ENCODE measurements at regions not wholly inside any gene's neighbourhood (a gene's known extent, or its start where the extent isn't known, plus 50 kb on each side); places are given as distances from the start of the nearest gene placed in this dataset.
"Not testable (repeated sequence)": the region's sequence is repeated elsewhere in the genome, so short reads cannot be mapped to it uniquely, and the experiment has no call there.

DNA sequence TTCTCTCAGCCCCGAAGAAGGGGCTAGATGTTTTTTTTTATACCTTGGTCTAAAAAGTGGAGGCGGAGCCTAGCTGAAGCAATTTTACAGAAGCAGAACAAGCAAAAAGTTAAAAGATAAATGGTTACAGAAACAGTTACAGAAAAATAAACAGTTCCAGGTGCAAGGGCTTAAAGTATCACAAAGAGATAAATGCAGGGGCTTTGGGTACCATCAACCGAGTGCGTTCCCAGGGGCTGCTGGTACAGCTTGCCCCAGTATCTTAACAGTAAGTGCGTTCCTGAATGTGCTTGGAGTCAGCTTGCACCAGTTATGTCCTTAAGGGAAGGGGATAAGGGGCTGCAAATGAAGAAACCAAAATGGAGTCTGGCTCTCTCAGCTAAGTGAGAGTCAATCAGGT lies 173.9 kb upstream of the MBL2 start:
- H3K4me3 ChIP-seq (ENCODE audit: low read length), result no peak overlapping the region
- Mint-ChIP-seq H3K9me3 (peaks cover 5 to 21% (median 11%) of the 10 kb centered on the region in 5 donors), H3K27ac (no peak overlapping the region), H3K36me3 (no peaks in the 10 kb centered on the region), H3K27me3 (no peaks in the 10 kb centered on the region), H3K4me3 (no peak overlapping the region), H3K4me1 (no peaks in the 10 kb centered on the region)
- CTCF ChIA-PET, result no interaction called here
- no peak overlapping the region for H3K27ac ChIP-seq (ENCODE audit: low read depth, low read length)
- H3K27me3 ChIP-seq (ENCODE audit: insufficient read depth, low read length, poor library complexity, severe bottlenecking), result no peaks in the 10 kb centered on the region
- no peak for DNase-seq
- H3K36me3 ChIP-seq (ENCODE audit: insufficient read depth, low read length), result no peaks in the 10 kb centered on the region
- no peaks in the 10 kb centered on the region for H3K4me1 ChIP-seq (ENCODE audit: insufficient read depth, low read length)
- H3K9me3 ChIP-seq (ENCODE audit: low read length), result no peaks in the 10 kb centered on the region
- POLR2A ChIA-PET, result no interaction called here

- DNase-seq; H3K27me3 Mint-ChIP-seq; H3K27ac Mint-ChIP-seq; CTCF ChIA-PET; H3K4me1 ChIP-seq (ENCODE audit: insufficient read depth, low read length); H3K27me3 ChIP-seq (ENCODE audit: insufficient read depth, low read length, poor library complexity, severe bottlenecking); H3K4me1 Mint-ChIP-seq; H3K36me3 ChIP-seq (ENCODE audit: insufficient read depth, low read length); H3K4me3 Mint-ChIP-seq; H3K36me3 Mint-ChIP-seq; H3K9me3 ChIP-seq (ENCODE audit: low read length); POLR2A ChIA-PET; H3K27ac ChIP-seq (ENCODE audit: low read depth, low read length); H3K4me3 ChIP-seq (ENCODE audit: low read length): not testable (repeated sequence)
- peaks cover 6 to 25% (median 11%) of the 10 kb centered on the region in 5 donors for H3K9me3 Mint-ChIP-seq
These were observed 172.9 kb upstream of the MBL2 start for GRCh38 chr10:52945521-52945920.

DNA sequence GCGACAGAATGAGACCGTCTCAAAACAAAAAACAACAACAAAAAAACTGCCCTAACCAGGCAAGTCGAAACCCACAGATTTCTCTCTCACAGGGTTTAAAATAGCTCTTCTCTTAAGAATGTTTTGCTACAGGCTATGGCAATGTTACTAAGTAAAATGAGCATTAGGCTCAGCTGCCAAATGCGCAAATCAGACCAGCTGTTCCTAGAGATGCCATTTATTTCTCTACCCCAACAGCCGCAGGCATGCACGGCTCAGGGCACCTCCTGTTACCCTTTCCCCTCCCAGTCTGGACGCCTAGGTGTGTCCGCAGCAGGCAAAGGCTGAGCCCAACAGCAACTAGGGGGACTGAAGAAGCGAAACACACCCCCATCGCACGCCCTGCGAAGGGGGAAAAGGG lies 168.3 kb upstream of the MBL2 start:
- no peak for DNase-seq
- no peaks in the 10 kb centered on the region for H3K27me3 Mint-ChIP-seq
- H3K4me1 Mint-ChIP-seq, result no peaks in the 10 kb centered on the region
- H3K4me3 Mint-ChIP-seq, result no peak overlapping the region
- ChIA-PET POLR2A (no interaction called here), CTCF (no interaction called here)
- H3K27ac Mint-ChIP-seq, result no peak overlapping the region
- H3K36me3 ChIP-seq (ENCODE audit: insufficient read depth, low read length), result no peaks in the 10 kb centered on the region
- H3K4me3 ChIP-seq (ENCODE audit: low read length), result no peak overlapping the region
- no peaks in the 10 kb centered on the region for H3K27me3 ChIP-seq (ENCODE audit: insufficient read depth, low read length, poor library complexity, severe bottlenecking)
- no peaks in the 10 kb centered on the region for H3K9me3 ChIP-seq (ENCODE audit: low read length)
- H3K27ac ChIP-seq (ENCODE audit: low read depth, low read length), result no peak overlapping the region
- peaks cover 5 to 23% (median 9%) of the 10 kb centered on the region in 5 donors for H3K9me3 Mint-ChIP-seq
- H3K4me1 ChIP-seq (ENCODE audit: insufficient read depth, low read length), result no peaks in the 10 kb centered on the region
- no peaks in the 10 kb centered on the region for H3K36me3 Mint-ChIP-seq

GRCh38 chr10:52939894-52940293 lies 167.3 kb upstream of the MBL2 start:
- no peak overlapping the region for H3K27ac Mint-ChIP-seq
- Histone ChIP-seq H3K27me3 (ENCODE audit: insufficient read depth, low read length, poor library complexity, severe bottlenecking) (no peaks in the 10 kb centered on the region), H3K9me3 (ENCODE audit: low read length) (no peaks in the 10 kb centered on the region), H3K27ac (ENCODE audit: low read depth, low read length) (no peak overlapping the region), H3K36me3 (ENCODE audit: insufficient read depth, low read length) (no peaks in the 10 kb centered on the region), H3K4me1 (ENCODE audit: insufficient read depth, low read length) (no peaks in the 10 kb centered on the region), H3K4me3 (ENCODE audit: low read length) (no peak overlapping the region)
- peaks cover 6 to 23% (median 9%) of the 10 kb centered on the region in 5 donors for H3K9me3 Mint-ChIP-seq
- no peak overlapping the region for H3K4me3 Mint-ChIP-seq
- H3K36me3 Mint-ChIP-seq, result no peaks in the 10 kb centered on the region
- no peak for DNase-seq
- no peaks in the 10 kb centered on the region for H3K27me3 Mint-ChIP-seq
- POLR2A ChIA-PET, result no interaction called here
- CTCF ChIA-PET, result no interaction called here
- H3K4me1 Mint-ChIP-seq, result no peaks in the 10 kb centered on the region

DNA sequence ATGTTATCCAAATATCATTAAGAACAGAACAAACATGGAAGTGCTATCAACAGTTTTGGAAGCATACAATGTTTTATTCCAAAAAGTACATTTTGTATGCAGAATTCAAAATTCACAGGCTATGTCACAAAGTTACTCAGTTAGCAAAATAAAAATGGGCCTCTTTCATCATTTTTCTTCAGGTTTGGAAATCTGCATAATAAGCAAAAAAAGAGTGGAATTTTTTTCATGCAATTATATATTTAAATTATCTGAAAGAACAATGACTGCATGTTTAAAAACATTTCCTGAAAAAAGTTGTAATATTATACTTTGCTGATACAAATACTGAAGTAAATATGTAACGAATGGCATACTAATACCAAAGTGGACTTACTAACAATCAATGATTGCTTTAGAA lies 161.2 kb upstream of the MBL2 start:
- Histone ChIP-seq H3K4me1 (ENCODE audit: insufficient read depth, low read length) (no peaks in the 10 kb centered on the region), H3K4me3 (ENCODE audit: low read length) (no peak overlapping the region), H3K27me3 (ENCODE audit: insufficient read depth, low read length, poor library complexity, severe bottlenecking) (no peaks in the 10 kb centered on the region), H3K9me3 (ENCODE audit: low read length) (no peaks in the 10 kb centered on the region), H3K27ac (ENCODE audit: low read depth, low read length) (no peak overlapping the region), H3K36me3 (ENCODE audit: insufficient read depth, low read length) (no peaks in the 10 kb centered on the region)
- Mint-ChIP-seq H3K4me1 (no peaks in the 10 kb centered on the region), H3K27ac (no peak overlapping the region), H3K27me3 (peaks cover 0 to 2% of the 10 kb centered on the region in 2 donors), H3K4me3 (no peak overlapping the region), H3K36me3 (no peaks in the 10 kb centered on the region), H3K9me3 (peaks cover 2 to 30% (median 5%) of the 10 kb centered on the region in 5 donors)
- DNase-seq, result no peak
- ChIA-PET CTCF (no interaction called here), POLR2A (no interaction called here)

DNA sequence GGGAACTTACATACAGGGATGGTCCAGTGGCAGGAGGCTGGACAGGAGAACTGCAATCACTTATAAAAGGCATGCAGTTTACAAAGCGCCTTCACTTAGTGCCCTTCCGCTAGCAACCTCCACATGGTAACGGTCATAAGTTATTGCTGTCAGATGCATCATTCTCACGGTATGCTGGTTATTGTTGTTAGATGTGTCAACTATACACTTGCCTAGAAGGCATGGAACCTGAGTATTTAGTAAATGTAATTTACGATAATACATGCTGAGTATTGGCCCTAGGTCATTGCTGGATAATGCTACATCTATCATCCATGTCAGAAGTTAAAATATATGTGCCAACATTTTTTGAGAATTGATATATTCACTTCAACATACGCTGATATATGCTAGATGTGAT lies 155.1 kb upstream of the MBL2 start:
- H3K4me1 Mint-ChIP-seq, result no peaks in the 10 kb centered on the region
- H3K4me3 Mint-ChIP-seq, result no peak overlapping the region
- peaks cover 0 to 2% of the 10 kb centered on the region in 2 donors for H3K27me3 Mint-ChIP-seq
- peaks cover 0 to 27% (median 2%) of the 10 kb centered on the region in 5 donors for H3K9me3 Mint-ChIP-seq
- Histone ChIP-seq H3K27ac (ENCODE audit: low read depth, low read length) (no peak overlapping the region), H3K4me1 (ENCODE audit: insufficient read depth, low read length) (no peaks in the 10 kb centered on the region), H3K4me3 (ENCODE audit: low read length) (no peak overlapping the region), H3K27me3 (ENCODE audit: insufficient read depth, low read length, poor library complexity, severe bottlenecking) (no peaks in the 10 kb centered on the region), H3K36me3 (ENCODE audit: insufficient read depth, low read length) (no peaks in the 10 kb centered on the region), H3K9me3 (ENCODE audit: low read length) (no peaks in the 10 kb centered on the region)
- no peaks in the 10 kb centered on the region for H3K36me3 Mint-ChIP-seq
- no peak for DNase-seq
- POLR2A ChIA-PET, result no interaction called here
- no peak overlapping the region for H3K27ac Mint-ChIP-seq
- CTCF ChIA-PET, result no interaction called here

- H3K4me3 ChIP-seq (ENCODE audit: low read length), result no peak overlapping the region
- H3K4me1 ChIP-seq (ENCODE audit: insufficient read depth, low read length), result no peaks in the 10 kb centered on the region
- Mint-ChIP-seq H3K4me1 (no peaks in the 10 kb centered on the region), H3K9me3 (peaks cover 1 to 28% (median 5%) of the 10 kb centered on the region in 5 donors), H3K27me3 (no peaks in the 10 kb centered on the region), H3K4me3 (no peak overlapping the region), H3K36me3 (no peaks in the 10 kb centered on the region), H3K27ac (no peak overlapping the region)
- ChIA-PET POLR2A (no interaction called here), CTCF (no interaction called here)
- no peaks in the 10 kb centered on the region for H3K36me3 ChIP-seq (ENCODE audit: insufficient read depth, low read length)
- no peaks in the 10 kb centered on the region for H3K9me3 ChIP-seq (ENCODE audit: low read length)
- no peak overlapping the region for H3K27ac ChIP-seq (ENCODE audit: low read depth, low read length)
- H3K27me3 ChIP-seq (ENCODE audit: insufficient read depth, low read length, poor library complexity, severe bottlenecking), result no peaks in the 10 kb centered on the region
- DNase-seq, result no peak
These were observed 150.9 kb upstream of the MBL2 start for GRCh38 chr10:52923520-52923919.

- Mint-ChIP-seq H3K36me3 (no peaks in the 10 kb centered on the region), H3K27me3 (no peaks in the 10 kb centered on the region), H3K4me3 (no peak overlapping the region), H3K9me3 (peaks cover 4 to 32% (median 7%) of the 10 kb centered on the region in 5 donors), H3K4me1 (no peaks in the 10 kb centered on the region), H3K27ac (no peak overlapping the region)
- Histone ChIP-seq H3K27ac (ENCODE audit: low read depth, low read length) (no peak overlapping the region), H3K9me3 (ENCODE audit: low read length) (no peaks in the 10 kb centered on the region), H3K4me1 (ENCODE audit: insufficient read depth, low read length) (no peaks in the 10 kb centered on the region), H3K27me3 (ENCODE audit: insufficient read depth, low read length, poor library complexity, severe bottlenecking) (no peaks in the 10 kb centered on the region), H3K4me3 (ENCODE audit: low read length) (no peak overlapping the region), H3K36me3 (ENCODE audit: insufficient read depth, low read length) (no peaks in the 10 kb centered on the region)
- ChIA-PET CTCF (no interaction called here), POLR2A (no interaction called here)
- DNase-seq, result no peak
These were observed 146.2 kb upstream of the MBL2 start for GRCh38 chr10:52918714-52919305.

GRCh38 chr10:52915391-52915790 lies 142.8 kb upstream of the MBL2 start:
- Histone ChIP-seq H3K4me3 (ENCODE audit: low read length) (no peak overlapping the region), H3K4me1 (ENCODE audit: insufficient read depth, low read length) (no peaks in the 10 kb centered on the region), H3K36me3 (ENCODE audit: insufficient read depth, low read length) (no peaks in the 10 kb centered on the region), H3K9me3 (ENCODE audit: low read length) (no peaks in the 10 kb centered on the region), H3K27ac (ENCODE audit: low read depth, low read length) (no peak overlapping the region), H3K27me3 (ENCODE audit: insufficient read depth, low read length, poor library complexity, severe bottlenecking) (no peaks in the 10 kb centered on the region)
- no peaks in the 10 kb centered on the region for H3K36me3 Mint-ChIP-seq
- no peak overlapping the region for H3K27ac Mint-ChIP-seq
- no peak for DNase-seq
- ChIA-PET CTCF (no interaction called here), POLR2A (no interaction called here)
- no peaks in the 10 kb centered on the region for H3K4me1 Mint-ChIP-seq
- H3K27me3 Mint-ChIP-seq, result no peaks in the 10 kb centered on the region
- H3K9me3 Mint-ChIP-seq, result peaks cover 4 to 27% (median 8%) of the 10 kb centered on the region in 5 donors
- H3K4me3 Mint-ChIP-seq, result no peak overlapping the region

Data from CD8-positive, alpha-beta memory T cell (primary cell).